ENCODE measurements at regions not wholly inside any gene's neighbourhood (a gene's known extent, or its start where the extent isn't known, plus 50 kb on each side); places are given as distances from the start of the nearest gene placed in this dataset.

DNA sequence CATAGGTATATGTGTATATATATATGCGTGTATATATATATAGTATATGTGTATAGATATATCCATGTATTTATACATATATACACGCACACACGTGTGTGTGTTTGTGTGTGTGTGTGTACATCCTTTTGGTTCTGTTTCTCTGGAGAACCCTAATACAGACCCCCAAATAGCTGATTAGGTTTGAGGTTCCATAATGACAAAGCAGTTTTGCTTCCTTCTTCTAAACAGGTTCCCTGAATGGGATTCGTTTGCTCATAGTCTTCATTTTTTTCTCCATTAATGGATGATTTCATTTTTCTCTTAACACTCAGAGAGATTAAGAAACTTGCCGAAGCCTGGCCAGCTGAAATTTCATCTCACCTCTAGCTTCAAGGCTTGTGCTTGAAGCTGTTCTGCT lies 234.0 kb upstream of the BCOR start:
- BruUV-seq (replicated peaks) = no TSS peak
- TF ChIP-seq ZNF384 (IDR thresholded peaks at IDR 0.05; ENCODE audit: borderline replicate concordance, low read depth, low read length) = no peak
- no peak for TF ChIP-seq ASH2L (IDR thresholded peaks at IDR 0.05; ENCODE audit: borderline replicate concordance, low read depth)
- no peak for TF ChIP-seq NR2C2 (IDR thresholded peaks at IDR 0.05; ENCODE audit: borderline replicate concordance, control insufficient read depth, insufficient read length, low read depth)
- no peak for TF ChIP-seq FOXM1 (IDR thresholded peaks at IDR 0.05; ENCODE audit: low read depth, low read length)
- TF ChIP-seq SUPT20H (IDR thresholded peaks at IDR 0.05; ENCODE audit: borderline replicate concordance, control insufficient read depth, low read depth, low read length) = no peak
- no peak for TF ChIP-seq SIN3A (IDR thresholded peaks at IDR 0.05; ENCODE audit: low read depth, low read length)
- TF ChIP-seq, protein P1, sequence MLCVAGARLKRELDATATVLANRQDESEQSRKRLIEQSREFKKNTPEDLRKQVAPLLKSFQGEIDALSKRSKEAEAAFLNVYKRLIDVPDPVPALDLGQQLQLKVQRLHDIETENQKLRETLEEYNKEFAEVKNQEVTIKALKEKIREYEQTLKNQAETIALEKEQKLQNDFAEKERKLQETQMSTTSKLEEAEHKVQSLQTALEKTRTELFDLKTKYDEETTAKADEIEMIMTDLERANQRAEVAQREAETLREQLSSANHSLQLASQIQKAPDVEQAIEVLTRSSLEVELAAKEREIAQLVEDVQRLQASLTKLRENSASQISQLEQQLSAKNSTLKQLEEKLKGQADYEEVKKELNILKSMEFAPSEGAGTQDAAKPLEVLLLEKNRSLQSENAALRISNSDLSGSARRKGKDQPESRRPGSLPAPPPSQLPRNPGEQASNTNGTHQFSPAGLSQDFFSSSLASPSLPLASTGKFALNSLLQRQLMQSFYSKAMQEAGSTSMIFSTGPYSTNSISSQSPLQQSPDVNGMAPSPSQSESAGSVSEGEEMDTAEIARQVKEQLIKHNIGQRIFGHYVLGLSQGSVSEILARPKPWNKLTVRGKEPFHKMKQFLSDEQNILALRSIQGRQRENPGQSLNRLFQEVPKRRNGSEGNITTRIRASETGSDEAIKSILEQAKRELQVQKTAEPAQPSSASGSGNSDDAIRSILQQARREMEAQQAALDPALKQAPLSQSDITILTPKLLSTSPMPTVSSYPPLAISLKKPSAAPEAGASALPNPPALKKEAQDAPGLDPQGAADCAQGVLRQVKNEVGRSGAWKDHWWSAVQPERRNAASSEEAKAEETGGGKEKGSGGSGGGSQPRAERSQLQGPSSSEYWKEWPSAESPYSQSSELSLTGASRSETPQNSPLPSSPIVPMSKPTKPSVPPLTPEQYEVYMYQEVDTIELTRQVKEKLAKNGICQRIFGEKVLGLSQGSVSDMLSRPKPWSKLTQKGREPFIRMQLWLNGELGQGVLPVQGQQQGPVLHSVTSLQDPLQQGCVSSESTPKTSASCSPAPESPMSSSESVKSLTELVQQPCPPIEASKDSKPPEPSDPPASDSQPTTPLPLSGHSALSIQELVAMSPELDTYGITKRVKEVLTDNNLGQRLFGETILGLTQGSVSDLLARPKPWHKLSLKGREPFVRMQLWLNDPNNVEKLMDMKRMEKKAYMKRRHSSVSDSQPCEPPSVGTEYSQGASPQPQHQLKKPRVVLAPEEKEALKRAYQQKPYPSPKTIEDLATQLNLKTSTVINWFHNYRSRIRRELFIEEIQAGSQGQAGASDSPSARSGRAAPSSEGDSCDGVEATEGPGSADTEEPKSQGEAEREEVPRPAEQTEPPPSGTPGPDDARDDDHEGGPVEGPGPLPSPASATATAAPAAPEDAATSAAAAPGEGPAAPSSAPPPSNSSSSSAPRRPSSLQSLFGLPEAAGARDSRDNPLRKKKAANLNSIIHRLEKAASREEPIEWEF (IDR thresholded peaks at IDR 0.05; ENCODE audit: insufficient replicate concordance, low read depth, low read length) = no peak
- TF ChIP-seq, protein P2, sequence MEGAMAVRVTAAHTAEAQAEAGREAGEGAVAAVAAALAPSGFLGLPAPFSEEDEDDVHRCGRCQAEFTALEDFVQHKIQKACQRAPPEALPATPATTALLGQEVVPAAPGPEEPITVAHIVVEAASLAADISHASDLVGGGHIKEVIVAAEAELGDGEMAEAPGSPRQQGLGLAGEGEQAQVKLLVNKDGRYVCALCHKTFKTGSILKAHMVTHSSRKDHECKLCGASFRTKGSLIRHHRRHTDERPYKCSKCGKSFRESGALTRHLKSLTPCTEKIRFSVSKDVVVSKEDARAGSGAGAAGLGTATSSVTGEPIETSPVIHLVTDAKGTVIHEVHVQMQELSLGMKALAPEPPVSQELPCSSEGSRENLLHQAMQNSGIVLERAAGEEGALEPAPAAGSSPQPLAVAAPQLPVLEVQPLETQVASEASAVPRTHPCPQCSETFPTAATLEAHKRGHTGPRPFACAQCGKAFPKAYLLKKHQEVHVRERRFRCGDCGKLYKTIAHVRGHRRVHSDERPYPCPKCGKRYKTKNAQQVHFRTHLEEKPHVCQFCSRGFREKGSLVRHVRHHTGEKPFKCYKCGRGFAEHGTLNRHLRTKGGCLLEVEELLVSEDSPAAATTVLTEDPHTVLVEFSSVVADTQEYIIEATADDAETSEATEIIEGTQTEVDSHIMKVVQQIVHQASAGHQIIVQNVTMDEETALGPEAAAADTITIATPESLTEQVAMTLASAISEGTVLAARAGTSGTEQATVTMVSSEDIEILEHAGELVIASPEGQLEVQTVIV (IDR thresholded peaks at IDR 0.05; ENCODE audit: borderline replicate concordance, partially characterized antibody) = no peak
- TF ChIP-seq, protein P3, sequence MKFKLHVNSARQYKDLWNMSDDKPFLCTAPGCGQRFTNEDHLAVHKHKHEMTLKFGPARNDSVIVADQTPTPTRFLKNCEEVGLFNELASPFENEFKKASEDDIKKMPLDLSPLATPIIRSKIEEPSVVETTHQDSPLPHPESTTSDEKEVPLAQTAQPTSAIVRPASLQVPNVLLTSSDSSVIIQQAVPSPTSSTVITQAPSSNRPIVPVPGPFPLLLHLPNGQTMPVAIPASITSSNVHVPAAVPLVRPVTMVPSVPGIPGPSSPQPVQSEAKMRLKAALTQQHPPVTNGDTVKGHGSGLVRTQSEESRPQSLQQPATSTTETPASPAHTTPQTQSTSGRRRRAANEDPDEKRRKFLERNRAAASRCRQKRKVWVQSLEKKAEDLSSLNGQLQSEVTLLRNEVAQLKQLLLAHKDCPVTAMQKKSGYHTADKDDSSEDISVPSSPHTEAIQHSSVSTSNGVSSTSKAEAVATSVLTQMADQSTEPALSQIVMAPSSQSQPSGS (IDR thresholded peaks at IDR 0.05; ENCODE audit: low read length) = no peak
- TF ChIP-seq JUNB (IDR thresholded peaks at IDR 0.05) = no peak
- no peak for TF ChIP-seq DPF2 (IDR thresholded peaks at IDR 0.05)
- TF ChIP-seq, protein P4, sequence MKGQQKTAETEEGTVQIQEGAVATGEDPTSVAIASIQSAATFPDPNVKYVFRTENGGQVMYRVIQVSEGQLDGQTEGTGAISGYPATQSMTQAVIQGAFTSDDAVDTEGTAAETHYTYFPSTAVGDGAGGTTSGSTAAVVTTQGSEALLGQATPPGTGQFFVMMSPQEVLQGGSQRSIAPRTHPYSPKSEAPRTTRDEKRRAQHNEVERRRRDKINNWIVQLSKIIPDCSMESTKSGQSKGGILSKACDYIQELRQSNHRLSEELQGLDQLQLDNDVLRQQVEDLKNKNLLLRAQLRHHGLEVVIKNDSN (IDR thresholded peaks at IDR 0.05; ENCODE audit: borderline replicate concordance, extremely low read length, insufficient read depth, low read depth, low read length) = no peak
- TF ChIP-seq, protein P5, sequence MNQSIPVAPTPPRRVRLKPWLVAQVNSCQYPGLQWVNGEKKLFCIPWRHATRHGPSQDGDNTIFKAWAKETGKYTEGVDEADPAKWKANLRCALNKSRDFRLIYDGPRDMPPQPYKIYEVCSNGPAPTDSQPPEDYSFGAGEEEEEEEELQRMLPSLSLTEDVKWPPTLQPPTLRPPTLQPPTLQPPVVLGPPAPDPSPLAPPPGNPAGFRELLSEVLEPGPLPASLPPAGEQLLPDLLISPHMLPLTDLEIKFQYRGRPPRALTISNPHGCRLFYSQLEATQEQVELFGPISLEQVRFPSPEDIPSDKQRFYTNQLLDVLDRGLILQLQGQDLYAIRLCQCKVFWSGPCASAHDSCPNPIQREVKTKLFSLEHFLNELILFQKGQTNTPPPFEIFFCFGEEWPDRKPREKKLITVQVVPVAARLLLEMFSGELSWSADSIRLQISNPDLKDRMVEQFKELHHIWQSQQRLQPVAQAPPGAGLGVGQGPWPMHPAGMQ (IDR thresholded peaks at IDR 0.05; ENCODE audit: borderline replicate concordance) = no peak

More for the DNA sequence above, 234.0 kb upstream of the BCOR start:
- Histone ChIP-seq H3K9me3 (replicated peaks; ENCODE audit: control insufficient read depth, insufficient read depth, low read length) (no peaks in the 10 kb centered on the region; the same call in 2 of the 3 replicates), H3K9ac (ENCODE audit: control insufficient read depth, insufficient read depth, low read length) (no peak overlapping the region), H3K4me1 (ENCODE audit: control insufficient read depth, insufficient read depth, low read length) (no peaks in the 10 kb centered on the region), H3K27me3 (replicated peaks in 1 of 2; ENCODE audit: control insufficient read depth in 2 of 2, insufficient read depth in 2 of 2, low read length in 1 of 2) (no peaks in the 10 kb centered on the region), H3K27ac (ENCODE audit: control insufficient read depth, insufficient read depth) (no peak overlapping the region), H3K4me3 (no peak overlapping the region), H3K36me3 (ENCODE audit: control insufficient read depth in 2 of 2, insufficient read depth in 2 of 2, low read length in 1 of 2) (no peaks in the 10 kb centered on the region), H4K20me1 (ENCODE audit: control insufficient read depth, insufficient read depth) (no peaks in the 10 kb centered on the region), H3K4me2 (ENCODE audit: control insufficient read depth, insufficient read depth) (no peak overlapping the region), H2AFZ (ENCODE audit: control insufficient read depth, low read depth, low read length) (peak overlapping the region; percentile 7; the same call in 1 of the 2 replicates), H3K79me2 (ENCODE audit: control insufficient read depth, insufficient read depth, low read length) (no peaks in the 10 kb centered on the region)
- intact Hi-C loops (cut with micrococcal nuclease; ENCODE audit: unreplicated experiment) (no loop called here), in situ Hi-C loops (cut with MboI) (no loop called here)
- 19% methylated on average over 5 of the region's 5 CpGs for WGBS (ENCODE audit: insufficient coverage, insufficient replicate concordance, low lambda C conversion rate, missing lambda C conversion rate)
- no peak for DNase-seq (ENCODE audit: low read depth, low spot score)
- no peak for FAIRE-seq
- ATAC-seq = no peak
- RAD21 ChIA-PET (ENCODE audit: unreplicated experiment) = no interaction called here
- CTCF ChIA-PET = no interaction called here
- POLR2A ChIA-PET = no interaction called here
- SMC1A ChIA-PET (ENCODE audit: uncharacterized antibody, unreplicated experiment) = no interaction called here
